CD4-positive, alpha-beta T cell treated with Interleukin-15 for 4 hours (primary cell): ENCODE measurements at regions not wholly inside any gene's neighbourhood (a gene's known extent, or its start where the extent isn't known, plus 50 kb on each side); places are given as distances from the start of the nearest gene placed in this dataset.
A peak's percentile ranks its signal among the peaks of the same experiment; 100 is the strongest.

Experiments used
- DNase-seq: peaks from one replicate; pipeline ENCODE4 v3.0.0-alpha.2; 2020; ENCODE audit warnings: low spot score

GRCh38 chr10:123559066-123559822, 106.9 kb upstream of the GPR26 start:
- peak; percentile 60 for DNase-seq

- no peak for DNase-seq
Measured at GRCh38 chr10:123559823-123560092, 106.4 kb upstream of the GPR26 start.

GRCh38 chr10:123560301-123561140, 105.6 kb upstream of the GPR26 start:
- no peak for DNase-seq

GRCh38 chr10:123561141-123561440, 105.1 kb upstream of the GPR26 start:
- no peak for DNase-seq

- DNase-seq: no peak
Measured at GRCh38 chr10:123562387-123562786, 103.8 kb upstream of the GPR26 start.

- DNase-seq: no peak
Measured at GRCh38 chr10:123562811-123563580, 103.2 kb upstream of the GPR26 start.

- DNase-seq: no peak
Measured at GRCh38 chr10:123563581-123563855, 102.6 kb upstream of the GPR26 start.

GRCh38 chr10:123563994-123564393, 102.2 kb upstream of the GPR26 start:
- no peak for DNase-seq

GRCh38 chr10:123564631-123565030, 101.5 kb upstream of the GPR26 start:
- no peak for DNase-seq

- no peak for DNase-seq
Measured at GRCh38 chr10:123565691-123566660, 100.2 kb upstream of the GPR26 start.

GRCh38 chr10:123567984-123568739, 98.0 kb upstream of the GPR26 start:
- no peak for DNase-seq

- DNase-seq: no peak
Measured at GRCh38 chr10:123568751-123569150, 97.4 kb upstream of the GPR26 start.

GRCh38 chr10:123569436-123570035, 96.6 kb upstream of the GPR26 start:
- no peak for DNase-seq

- no peak for DNase-seq
Measured at GRCh38 chr10:123570051-123570897, 95.9 kb upstream of the GPR26 start.

GRCh38 chr10:123570898-123571515, 95.1 kb upstream of the GPR26 start:
- DNase-seq: no peak

- no peak for DNase-seq
Measured at GRCh38 chr10:123571978-123572377, 94.2 kb upstream of the GPR26 start.

GRCh38 chr10:123573236-123574108, 92.7 kb upstream of the GPR26 start:
- DNase-seq: peak; percentile 13

- no peak for DNase-seq
Measured at GRCh38 chr10:123574109-123574698, 92.0 kb upstream of the GPR26 start.
